GM18499 (cell line): ENCODE measurements at regions not wholly inside any gene's neighbourhood (a gene's known extent, or its start where the extent isn't known, plus 50 kb on each side); places are given as distances from the start of the nearest gene placed in this dataset.

Experiments used
- ATAC-seq: cut with Tn5 transposase; IDR thresholded peaks from one replicate; pipeline ENCODE4 v1.9.1; 2021; ENCODE audit warnings: moderate number of reproducible peaks; ENCODE audit not compliant: insufficient read depth, unreplicated experiment

DNA sequence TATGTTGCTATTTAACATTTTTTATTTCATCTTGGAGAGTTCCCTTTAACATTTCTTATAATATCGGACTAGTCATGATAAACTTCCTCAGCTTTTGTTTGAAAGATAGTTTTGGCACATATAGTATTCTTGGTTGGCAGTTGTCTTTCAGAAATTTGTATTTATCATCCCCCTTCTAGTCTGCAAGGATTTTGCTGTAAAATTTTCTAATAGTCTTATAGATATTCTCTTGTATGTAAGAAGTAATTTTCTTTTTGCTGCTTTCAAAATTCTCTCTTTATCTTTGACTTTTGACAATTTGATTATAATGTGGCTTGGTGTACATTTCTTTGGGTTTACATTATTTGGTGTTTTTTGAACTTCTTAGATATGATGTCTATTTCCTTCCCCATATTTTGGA lies 116.0 kb upstream of the AVPR1A start:
- no peak for ATAC-seq

GRCh38 chr12:63264629-63265028 lies 113.6 kb upstream of the AVPR1A start:
- ATAC-seq = no peak

DNA sequence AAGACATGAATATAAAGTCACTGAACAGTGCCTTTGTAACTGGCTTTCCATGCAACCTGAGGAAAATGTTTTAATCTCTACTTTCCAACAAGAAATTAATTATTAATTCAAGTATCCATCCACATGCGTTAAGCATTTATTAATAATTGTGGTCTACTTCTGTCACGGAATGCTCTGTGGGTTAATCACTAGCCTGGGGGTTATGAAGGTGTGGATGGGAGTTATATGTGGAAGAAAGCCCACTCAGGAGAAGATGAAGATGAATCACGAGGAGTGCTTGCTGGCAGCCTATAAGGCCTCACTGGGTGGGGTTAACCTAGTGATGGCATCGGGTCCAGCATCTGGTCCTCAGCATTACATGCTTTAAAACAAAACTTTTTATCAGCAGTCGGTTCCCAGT lies 99.5 kb upstream of the AVPR1A start:
- ATAC-seq = no peak

DNA sequence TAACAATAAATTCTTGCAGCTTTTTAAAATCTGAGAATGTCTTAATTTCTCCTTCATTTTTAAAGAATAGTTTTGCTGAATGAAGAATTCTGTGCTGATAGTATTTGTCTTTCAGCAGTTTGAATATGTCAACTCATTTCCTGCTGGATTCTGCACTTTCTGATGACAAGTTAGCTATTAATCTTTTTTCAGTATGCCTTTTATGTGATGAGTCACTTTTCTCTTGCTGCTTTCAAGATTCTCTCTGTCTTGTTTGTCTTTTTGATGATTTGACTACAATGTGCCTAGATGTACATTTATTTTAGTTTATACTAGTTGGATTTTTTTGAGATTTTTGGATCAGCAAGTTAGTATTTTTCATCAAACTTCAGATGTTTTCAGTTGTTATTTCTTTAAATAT lies 87.9 kb upstream of the AVPR1A start:
- ATAC-seq = no peak

- ATAC-seq = no peak
These were observed 81.9 kb upstream of the AVPR1A start for GRCh38 chr12:63232896-63233295.

GRCh38 chr12:63228853-63229252 lies 77.9 kb upstream of the AVPR1A start:
- ATAC-seq = no peak

GRCh38 chr12:63226792-63227463 lies 75.9 kb upstream of the AVPR1A start:
- ATAC-seq = no peak

DNA sequence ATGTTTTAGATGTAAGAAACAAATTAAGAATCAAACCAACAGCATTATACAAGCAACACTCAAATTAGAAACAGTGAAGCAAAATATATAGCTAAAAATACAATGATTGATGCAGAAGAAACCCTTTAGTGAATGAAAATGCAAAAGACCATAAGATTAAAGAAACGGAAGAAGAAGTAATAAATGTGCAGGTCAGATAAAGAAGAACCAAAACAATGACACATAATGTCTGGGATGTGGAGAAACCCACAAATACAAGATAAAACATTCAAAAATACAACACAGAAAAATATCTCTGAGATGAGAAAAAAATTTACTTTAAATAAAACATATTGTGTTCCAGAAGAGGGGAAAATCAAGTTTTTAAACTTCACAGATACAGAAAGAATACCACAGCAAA lies 73.4 kb upstream of the AVPR1A start:
- ATAC-seq = no peak

DNA sequence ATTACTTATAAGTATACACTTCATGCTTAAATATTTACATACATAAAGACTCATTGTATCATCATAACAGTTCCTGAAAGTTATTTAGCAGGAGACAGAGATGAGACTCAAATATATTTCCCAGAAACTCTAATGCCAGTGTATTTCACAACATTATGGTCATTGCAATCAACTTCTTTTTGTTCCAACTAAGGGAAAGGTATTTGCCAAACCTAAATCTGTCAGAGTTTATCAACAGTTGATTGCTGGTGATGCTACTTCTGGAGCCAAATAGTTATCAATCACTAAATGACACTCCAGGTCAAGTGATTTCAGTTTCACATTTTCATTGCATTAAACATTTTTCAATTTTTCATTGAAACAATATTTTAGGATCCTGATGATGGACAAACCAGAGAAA lies 72.1 kb upstream of the AVPR1A start:
- ATAC-seq = no peak

GRCh38 chr12:63222582-63222981 lies 71.6 kb upstream of the AVPR1A start:
- no peak for ATAC-seq

DNA sequence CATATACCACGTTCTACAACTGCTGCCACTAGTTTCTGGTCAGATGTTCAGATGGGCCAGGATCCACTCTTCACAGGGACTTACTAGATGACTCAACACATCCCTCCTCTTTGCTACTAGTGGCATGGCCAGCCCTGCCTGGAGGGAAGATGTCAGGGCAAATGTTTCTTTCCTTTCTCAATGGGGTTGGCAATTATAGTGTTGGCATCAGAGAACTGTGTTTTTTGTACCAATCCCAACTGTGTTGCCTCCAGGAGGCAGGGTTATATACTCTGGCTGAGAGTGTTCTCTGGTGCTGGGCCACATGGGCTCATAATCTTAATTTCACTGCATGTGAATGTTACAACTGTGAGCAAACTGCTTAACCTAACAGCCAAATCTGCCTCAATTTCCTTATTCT lies 69.9 kb upstream of the AVPR1A start:
- ATAC-seq = no peak

GRCh38 chr12:63212316-63212715 lies 61.3 kb upstream of the AVPR1A start:
- no peak for ATAC-seq

- ATAC-seq = no peak
These were observed 58.0 kb upstream of the AVPR1A start for GRCh38 chr12:63208956-63209355.

DNA sequence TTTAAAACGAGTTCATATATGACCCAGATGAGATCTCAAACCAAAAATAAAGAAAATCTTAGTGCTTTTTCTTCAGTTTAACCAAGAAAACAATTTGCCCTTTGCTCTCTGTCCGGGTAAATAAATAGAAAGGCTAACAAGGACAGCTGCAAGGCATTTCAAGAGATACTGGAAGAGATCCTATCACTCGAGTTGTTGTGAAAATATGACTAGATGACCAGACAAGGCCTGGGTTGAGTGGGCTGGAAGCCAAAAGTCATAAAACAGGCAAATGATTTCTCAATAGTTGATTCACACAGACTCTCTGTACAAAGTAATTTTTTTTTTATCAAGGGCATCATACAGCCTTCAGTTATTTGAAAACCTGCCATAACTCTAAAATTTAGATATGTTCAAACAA lies 55.9 kb upstream of the AVPR1A start:
- ATAC-seq = no peak

GRCh38 chr12:63206494-63206893 lies 55.5 kb upstream of the AVPR1A start:
- no peak for ATAC-seq
